HEK293T (cell line): ENCODE measurements at regions not wholly inside any gene's neighbourhood (a gene's known extent, or its start where the extent isn't known, plus 50 kb on each side); places are given as distances from the start of the nearest gene placed in this dataset.

Experiments used
- BHLHE40 ChIP-seq: fragments of 450-650 bp; IDR thresholded peaks from 2 replicates; pipeline ENCODE4 v1.6.1; 2016; ENCODE audit warnings: mild to moderate bottlenecking, moderate library complexity, borderline replicate concordance
- FOXM1 ChIP-seq: fragments of 450-650 bp; IDR thresholded peaks from 2 replicates; pipeline ENCODE4 v1.6.1; 2017; ENCODE audit warnings: mild to moderate bottlenecking, borderline replicate concordance
- SP1 ChIP-seq: fragments of 450-650 bp; IDR thresholded peaks from 2 replicates; pipeline ENCODE4 v1.6.1; 2017
- SUZ12 ChIP-seq: fragments of 450-650 bp; IDR thresholded peaks from 2 replicates; pipeline ENCODE4 v1.6.1; 2016; ENCODE audit warnings: mild to moderate bottlenecking
- TARDBP ChIP-seq: fragments of 450-650 bp; IDR thresholded peaks from 2 replicates; pipeline ENCODE4 v1.6.1; 2016
- ZNF384 ChIP-seq: fragments of 450-650 bp; IDR thresholded peaks from 2 replicates; pipeline ENCODE4 v1.6.1; 2016

- TF ChIP-seq FOXM1, result no peak
- TF ChIP-seq SUZ12, result no peak
- TF ChIP-seq TARDBP, result no peak
- no peak for TF ChIP-seq BHLHE40
- no peak for TF ChIP-seq SP1
- TF ChIP-seq ZNF384, result no peak
Measured at GRCh38 chr1:212173567-212173966, 111.6 kb upstream of the PPP2R5A start.
